NT2/D1 (cell line): ENCODE measurements at regions not wholly inside any gene's neighbourhood (a gene's known extent, or its start where the extent isn't known, plus 50 kb on each side); places are given as distances from the start of the nearest gene placed in this dataset.

ENCODE experiments used
- SUZ12 ChIP-seq: IDR thresholded peaks from 2 replicates; pipeline ENCODE4 v1.6.1; 2011; ENCODE audit not compliant: insufficient read length, insufficient read depth; ENCODE audit errors: extremely low read depth
- YY1 ChIP-seq: IDR thresholded peaks from 2 replicates; pipeline ENCODE4 v1.6.1; 2011; ENCODE audit not compliant: insufficient read length, insufficient read depth
- ZNF274 ChIP-seq: IDR thresholded peaks from 2 replicates; pipeline ENCODE4 v1.6.1; 2011; ENCODE audit warnings: mild to moderate bottlenecking, low read depth, low read length

DNA sequence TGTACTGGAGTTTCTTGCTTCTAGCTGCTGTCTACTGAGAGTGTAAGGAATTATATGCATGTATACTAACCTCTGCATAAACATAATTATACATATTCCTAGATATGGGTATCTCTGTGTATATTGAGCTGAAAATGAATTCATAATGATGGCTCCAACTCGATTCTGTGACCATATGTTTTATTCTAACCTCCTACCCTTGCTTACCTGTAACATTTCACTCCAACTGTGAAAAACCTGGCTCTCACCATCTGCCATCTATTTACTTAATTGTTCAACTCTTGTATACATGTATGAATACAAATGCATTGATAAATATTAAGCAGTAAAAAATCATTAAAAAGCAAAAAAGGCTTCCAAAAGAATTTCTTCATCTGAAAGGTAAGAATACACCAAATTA is 1729.5 kb upstream of the SPRY2 start:
- TF ChIP-seq SUZ12 (no peak), YY1 (no peak), ZNF274 (no peak)
